OCI-LY1 (cell line): ENCODE measurements at regions not wholly inside any gene's neighbourhood (a gene's known extent, or its start where the extent isn't known, plus 50 kb on each side); places are given as distances from the start of the nearest gene placed in this dataset.

Experiments
- H2AFZ ChIP-seq: fragments of 200-600 bp; sonication (generic), shearing (Covaris generic); 2 replicates; pipeline ENCODE4 v1.6.0; 2014; ENCODE audit warnings: antibody characterized with exemption, mild to moderate bottlenecking, low read length
- H3F3A ChIP-seq: fragments of 200-600 bp; sonication (generic), shearing (Covaris generic); 2 replicates; pipeline ENCODE4 v1.6.0; 2014; ENCODE audit warnings: mild to moderate bottlenecking, antibody characterized with exemption, low read length, moderate library complexity; ENCODE audit not compliant: insufficient read depth
- H3K27ac ChIP-seq: fragments of 200-600 bp; sonication (generic); 2 replicates; pipeline ENCODE4 v1.5.1; 2014; ENCODE audit warnings: low read length, mixed run types, mild to moderate bottlenecking, low read depth; ENCODE audit not compliant: poor library complexity, severe bottlenecking
- H3K27me3 ChIP-seq: fragments of 200-600 bp; sonication (generic); 2 replicates; pipeline ENCODE4 v1.6.0; 2014; ENCODE audit warnings: antibody characterized with exemption, mild to moderate bottlenecking, low read length, moderate library complexity; ENCODE audit not compliant: insufficient read depth
- H3K36me3 ChIP-seq: fragments of 200-600 bp; sonication (generic); 2 replicates; pipeline ENCODE4 v1.6.1; 2014; ENCODE audit warnings: mild to moderate bottlenecking, antibody characterized with exemption, low read length, moderate library complexity, mixed read lengths; ENCODE audit not compliant: insufficient read depth
- H3K4me1 ChIP-seq: fragments of 200-600 bp; sonication (generic); 2 replicates; pipeline ENCODE4 v1.5.1; 2014; ENCODE audit warnings: mild to moderate bottlenecking, low read length, moderate library complexity; ENCODE audit not compliant: insufficient read depth, severe bottlenecking
- H3K4me2 ChIP-seq: fragments of 200-600 bp; sonication (generic), shearing (Covaris generic); 2 replicates; pipeline ENCODE4 v1.6.1; 2014; ENCODE audit warnings: low read length
- H3K4me3 ChIP-seq: fragments of 200-600 bp; sonication (generic); 2 replicates; pipeline ENCODE4 v1.5.1; 2014; ENCODE audit warnings: low read length, low read depth, mild to moderate bottlenecking, mixed read lengths; ENCODE audit not compliant: poor library complexity, severe bottlenecking
- H3K79me2 ChIP-seq: fragments of 200-600 bp; shearing (Covaris generic); 2 replicates; pipeline ENCODE4 v1.6.1; 2016; ENCODE audit warnings: mixed run types, low read length, mixed read lengths; ENCODE audit not compliant: insufficient read depth
- H3K9ac ChIP-seq: fragments of 200-600 bp; sonication (generic), shearing (Covaris generic); 2 replicates; pipeline ENCODE4 v1.6.1; 2014; ENCODE audit warnings: mild to moderate bottlenecking, low read length, mixed read lengths
- H3K9me2 ChIP-seq: fragments of 200-600 bp; sonication (generic), shearing (Covaris generic); 2 replicates; pipeline ENCODE4 v1.6.1; 2014; ENCODE audit warnings: low read depth, mild to moderate bottlenecking, low read length, mixed read lengths
- H3K9me3 ChIP-seq: fragments of 200-600 bp; shearing (Covaris generic); 2 replicates; pipeline ENCODE4 v1.6.1; 2014; ENCODE audit warnings: low read length, mixed read lengths
- H4K20me1 ChIP-seq: fragments of 200-600 bp; sonication (generic), shearing (Covaris generic); 2 replicates; pipeline ENCODE4 v1.6.0; 2016; ENCODE audit warnings: mild to moderate bottlenecking, low read length; ENCODE audit not compliant: insufficient read depth
- CTCF ChIP-seq: fragments of 200-600 bp; sonication (generic), shearing (Covaris generic); IDR thresholded peaks from 2 replicates; pipeline ENCODE4 v1.5.1; 2017; ENCODE audit warnings: mild to moderate bottlenecking, antibody characterized with exemption, low read length, moderate library complexity, mixed read lengths
- EZH2 ChIP-seq: fragments of 200-600 bp; sonication (generic), shearing (Covaris generic); IDR thresholded peaks from 2 replicates; pipeline ENCODE4 v1.8.0; 2017; ENCODE audit warnings: borderline replicate concordance, mixed run types, mild to moderate bottlenecking, antibody characterized with exemption, low read length, moderate library complexity, mixed read lengths

- H3K9ac ChIP-seq, result no peak overlapping the region
- H3K9me2 ChIP-seq, result no peaks in the 10 kb centered on the region
- H3K36me3 ChIP-seq, result no peaks in the 10 kb centered on the region
- H4K20me1 ChIP-seq, result no peaks in the 10 kb centered on the region
- no peak overlapping the region for H2AFZ ChIP-seq
- H3K27me3 ChIP-seq, result no peaks in the 10 kb centered on the region
- no peak overlapping the region for H3K4me3 ChIP-seq
- H3K4me2 ChIP-seq, result no peak overlapping the region
- no peaks in the 10 kb centered on the region for H3K79me2 ChIP-seq
- no peak overlapping the region for H3K27ac ChIP-seq
- no peak for TF ChIP-seq CTCF
- TF ChIP-seq EZH2, result no peak
- no peaks in the 10 kb centered on the region for H3K9me3 ChIP-seq
- H3F3A ChIP-seq, result no peaks in the 10 kb centered on the region
- H3K4me1 ChIP-seq, result no peaks in the 10 kb centered on the region
These were observed 474.6 kb downstream of the ETNK1 start for GRCh38 chr12:23099604-23100003.

- Histone ChIP-seq H3K27ac (no peak overlapping the region), H4K20me1 (no peaks in the 10 kb centered on the region), H3K36me3 (no peaks in the 10 kb centered on the region), H3K4me2 (no peak overlapping the region), H3K4me1 (no peaks in the 10 kb centered on the region), H3K79me2 (no peaks in the 10 kb centered on the region), H3K9me2 (no peaks in the 10 kb centered on the region), H3K4me3 (no peak overlapping the region), H3K27me3 (no peaks in the 10 kb centered on the region), H3K9ac (no peak overlapping the region), H2AFZ (no peak overlapping the region), H3K9me3 (no peaks in the 10 kb centered on the region), H3F3A (no peaks in the 10 kb centered on the region)
- TF ChIP-seq CTCF (no peak), EZH2 (no peak)
These were observed 484.0 kb downstream of the ETNK1 start for GRCh38 chr12:23108957-23109356.

- H3K9me2 ChIP-seq, result no peaks in the 10 kb centered on the region
- H3K79me2 ChIP-seq, result no peaks in the 10 kb centered on the region
- no peak overlapping the region for H3K9ac ChIP-seq
- H2AFZ ChIP-seq, result no peak overlapping the region
- no peak overlapping the region for H3K4me2 ChIP-seq
- no peaks in the 10 kb centered on the region for H3K27me3 ChIP-seq
- TF ChIP-seq CTCF (no peak), EZH2 (no peak)
- no peaks in the 10 kb centered on the region for H4K20me1 ChIP-seq
- H3K27ac ChIP-seq, result no peak overlapping the region
- no peak overlapping the region for H3K4me3 ChIP-seq
- no peaks in the 10 kb centered on the region for H3K9me3 ChIP-seq
- H3K36me3 ChIP-seq, result no peaks in the 10 kb centered on the region
- no peaks in the 10 kb centered on the region for H3F3A ChIP-seq
- H3K4me1 ChIP-seq, result no peaks in the 10 kb centered on the region
These were observed 488.8 kb downstream of the ETNK1 start for GRCh38 chr12:23113781-23114180.
